MCF 10A (cell line): ENCODE measurements at regions not wholly inside any gene's neighbourhood (a gene's known extent, or its start where the extent isn't known, plus 50 kb on each side); places are given as distances from the start of the nearest gene placed in this dataset.

ENCODE experiments used
- BruUV-seq: library from RNA; stranded (reverse); fragments of 400-500 nt; replicated peaks from 2 replicates; lab custom pipeline; 2021; lab: Mats Ljungman, UMichigan
- CTCF ChIA-PET: fragments of 300-600 bp; sonication (Branson Sonifier 250); formaldehyde crosslinking; extraction: SDS; loops from one replicate; lab custom pipeline; 2021; ENCODE audit warnings: antibody characterized with exemption, inconsistent platforms; lab: Yijun Ruan, JAX
- POLR2A ChIA-PET: fragments of 300-600, 350-650 bp; sonication (Branson Sonifier 250); formaldehyde crosslinking; extraction: SDS; loops from one replicate; lab custom pipeline; 2020; ENCODE audit warnings: antibody characterized with exemption, inconsistent platforms; lab: Yijun Ruan, JAX
- DNase-seq: peaks from one replicate; pipeline ENCODE4 v3.0.0-alpha.2; 2018; ENCODE audit not compliant: unreplicated experiment
- H3K27ac Mint-ChIP-seq: one replicate; pipeline ENCODE4 v1.8.0; 2022; ENCODE audit warnings: mild to moderate bottlenecking, low read depth, mixed read lengths; ENCODE audit not compliant: unreplicated experiment
- H3K27me3 Mint-ChIP-seq: one replicate; pipeline ENCODE4 v1.8.0; 2022; ENCODE audit warnings: mixed read lengths; ENCODE audit not compliant: insufficient read depth, unreplicated experiment
- H3K36me3 Mint-ChIP-seq: one replicate; pipeline ENCODE4 v1.8.0; 2022; ENCODE audit warnings: mild to moderate bottlenecking, moderate library complexity, mixed read lengths; ENCODE audit not compliant: insufficient read depth, unreplicated experiment
- H3K4me1 Mint-ChIP-seq: one replicate; pipeline ENCODE4 v1.8.0; 2022; ENCODE audit warnings: mixed read lengths; ENCODE audit not compliant: insufficient read depth, unreplicated experiment
- H3K4me3 Mint-ChIP-seq: one replicate; pipeline ENCODE4 v1.8.0; 2022; ENCODE audit warnings: mild to moderate bottlenecking, moderate library complexity, mixed read lengths; ENCODE audit not compliant: unreplicated experiment
- H3K9me3 Mint-ChIP-seq: one replicate; pipeline ENCODE4 v1.8.0; 2022; ENCODE audit warnings: mixed read lengths; ENCODE audit not compliant: unreplicated experiment
- CTCF ChIP-seq: fragments of 200-600 bp; IDR thresholded peaks from one replicate; pipeline ENCODE4 v1.8.0; 2022; ENCODE audit warnings: antibody characterized with exemption, mild to moderate bottlenecking; ENCODE audit not compliant: unreplicated experiment
- intact Hi-C: fragments of 100-400 bp; cut with micrococcal nuclease; formaldehyde crosslinking; loops from 2 replicates; pipeline ENCODE4 v1.14.1; 2022

GRCh38 chr1:216936779-216937178 lies 213.6 kb upstream of the ESRRG start:
- H3K27ac Mint-ChIP-seq = no peak overlapping the region
- no TSS peak for BruUV-seq
- no peaks in the 10 kb centered on the region for H3K27me3 Mint-ChIP-seq
- ChIA-PET POLR2A (interaction anchor here (0.6 kb wide), 2 partner anchors 12 to 14 kb away, joined by 3 to 4 read pairs; no protein-coding TSS in a partner anchor), CTCF (interaction anchor here (0.5 to 1.3 kb wide), 5 partner anchors 9 to 842 kb away, joined by 3 to 7 read pairs (median 4); no protein-coding TSS in a partner anchor)
- H3K4me3 Mint-ChIP-seq = no peak overlapping the region
- DNase-seq = no peak
- no peak for TF ChIP-seq CTCF
- H3K36me3 Mint-ChIP-seq = no peaks in the 10 kb centered on the region
- H3K9me3 Mint-ChIP-seq = no peaks in the 10 kb centered on the region
- H3K4me1 Mint-ChIP-seq = no peaks in the 10 kb centered on the region
- intact Hi-C loops = no loop called here

GRCh38 chr1:216935901-216936300 lies 212.7 kb upstream of the ESRRG start:
- intact Hi-C loops = no loop called here
- CTCF ChIA-PET = interaction anchor here (0.5 to 1.4 kb wide), 4 partner anchors 9 to 1096 kb away, joined by 3 to 4 read pairs (median 3); no protein-coding TSS in a partner anchor
- Mint-ChIP-seq H3K4me3 (no peak overlapping the region), H3K27ac (no peak overlapping the region), H3K4me1 (no peaks in the 10 kb centered on the region), H3K27me3 (no peaks in the 10 kb centered on the region), H3K9me3 (no peaks in the 10 kb centered on the region), H3K36me3 (no peaks in the 10 kb centered on the region)
- POLR2A ChIA-PET = no interaction called here
- no peak for TF ChIP-seq CTCF
- no TSS peak for BruUV-seq
- DNase-seq = no peak

DNA sequence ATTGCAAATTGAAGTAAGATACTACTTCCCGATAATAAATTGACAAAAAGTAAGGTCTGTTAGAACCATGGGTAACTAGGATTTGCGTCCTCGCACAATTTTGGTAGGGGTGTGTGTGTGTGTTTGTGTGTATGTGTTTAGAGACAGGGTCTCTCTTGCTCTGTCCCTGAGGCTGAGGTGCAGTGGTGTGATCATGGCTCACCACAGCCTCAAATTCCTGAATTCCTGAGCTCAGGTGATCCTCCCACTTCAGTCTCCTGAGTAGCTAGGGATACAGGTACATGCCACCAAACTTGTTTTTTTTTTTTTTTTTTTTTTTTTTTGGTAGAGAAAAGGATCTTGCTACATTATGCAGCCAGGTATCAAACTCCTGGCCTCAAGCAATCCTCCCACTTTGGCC lies 209.2 kb upstream of the ESRRG start:
- H3K4me3 Mint-ChIP-seq = no peak overlapping the region
- no peak for DNase-seq
- POLR2A ChIA-PET = no interaction called here
- no peak overlapping the region for H3K27ac Mint-ChIP-seq
- BruUV-seq = no TSS peak
- H3K4me1 Mint-ChIP-seq = no peaks in the 10 kb centered on the region
- H3K9me3 Mint-ChIP-seq = no peaks in the 10 kb centered on the region
- H3K36me3 Mint-ChIP-seq = no peaks in the 10 kb centered on the region
- no peak for TF ChIP-seq CTCF
- H3K27me3 Mint-ChIP-seq = no peaks in the 10 kb centered on the region
- intact Hi-C loops = no loop called here
- CTCF ChIA-PET = interaction anchor here (0.6 to 0.9 kb wide), 3 partner anchors 12 to 1249 kb away, joined by 3 read pairs; no protein-coding TSS in a partner anchor

DNA sequence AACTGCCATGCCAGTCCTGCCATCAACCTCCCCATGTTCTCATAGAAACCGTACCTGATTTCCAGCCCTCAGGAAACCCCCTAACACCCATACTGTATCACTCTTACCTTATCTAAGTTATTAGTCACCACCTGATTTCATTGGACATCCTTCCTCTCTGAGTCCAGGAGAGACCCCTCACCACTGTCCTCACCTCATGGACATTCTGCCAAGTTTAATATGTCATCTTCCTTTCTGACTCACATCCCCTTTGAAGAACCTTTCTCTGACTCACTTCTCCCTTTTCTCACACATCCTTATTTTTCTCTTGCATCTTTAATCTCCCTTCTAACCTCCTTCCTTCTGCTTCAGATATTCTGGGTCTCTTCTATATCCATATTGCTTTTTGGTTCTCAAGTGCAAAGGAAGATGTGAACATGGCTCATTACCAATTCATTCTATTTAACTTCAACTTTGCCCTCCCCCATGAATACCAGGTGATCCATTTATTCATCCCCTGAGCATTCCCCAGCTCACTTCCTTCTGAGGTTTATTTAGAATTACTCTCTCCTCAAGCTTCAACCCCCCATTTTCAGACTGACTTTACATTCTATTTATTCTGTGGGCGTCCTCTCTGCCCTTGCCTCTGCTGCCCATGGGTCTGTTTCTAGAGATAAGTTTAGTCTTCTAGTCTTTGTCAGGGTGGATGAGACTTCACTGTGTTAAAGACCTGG lies 206.8 kb upstream of the ESRRG start:
- no peak overlapping the region for H3K27ac Mint-ChIP-seq
- CTCF ChIA-PET = interaction anchor here (0.6 to 1.3 kb wide), 3 partner anchors 56 to 345 kb away, joined by 3 to 7 read pairs (median 3); no protein-coding TSS in a partner anchor
- H3K4me1 Mint-ChIP-seq = no peaks in the 10 kb centered on the region
- BruUV-seq = no TSS peak
- H3K36me3 Mint-ChIP-seq = no peaks in the 10 kb centered on the region
- no peak for TF ChIP-seq CTCF
- intact Hi-C loops = loop anchor here (2.0 kb wide), 1 partner anchor 27 kb away; no protein-coding TSS in a partner anchor
- no peaks in the 10 kb centered on the region for H3K27me3 Mint-ChIP-seq
- DNase-seq = peak; percentile 72
- POLR2A ChIA-PET = interaction anchor here (0.7 kb wide), 1 partner anchor 28 kb away, joined by 3 read pairs; no protein-coding TSS in a partner anchor
- no peak overlapping the region for H3K4me3 Mint-ChIP-seq
- H3K9me3 Mint-ChIP-seq = no peaks in the 10 kb centered on the region
